Peyer's patch (tissue), 4 donors: ENCODE measurements at regions not wholly inside any gene's neighbourhood (a gene's known extent, or its start where the extent isn't known, plus 50 kb on each side); places are given as distances from the start of the nearest gene placed in this dataset.

Experiments
- POLR2A ChIP-seq, 2 donors: fragments of 450-650 bp; IDR thresholded peaks; one replicate each; pipeline ENCODE4 v1.5.1; 2017; ENCODE audit warnings: antibody characterized with exemption in 2 of 2, mild to moderate bottlenecking in 2 of 2, moderate library complexity in 2 of 2
- TF ChIP-seq, protein P1 (sequence below), 6 experiments: fragments of 450-650 bp in 4 of 6; fragments of 200-600 bp in 2 of 6; sonication (generic) in 1 of 6; IDR thresholded peaks; one replicate each; pipeline ENCODE4 v1.5.1; 2017 to 2019; ENCODE audit warnings: antibody characterized with exemption in 6 of 6, mild to moderate bottlenecking in 3 of 6, moderate library complexity in 1 of 6

DNA sequence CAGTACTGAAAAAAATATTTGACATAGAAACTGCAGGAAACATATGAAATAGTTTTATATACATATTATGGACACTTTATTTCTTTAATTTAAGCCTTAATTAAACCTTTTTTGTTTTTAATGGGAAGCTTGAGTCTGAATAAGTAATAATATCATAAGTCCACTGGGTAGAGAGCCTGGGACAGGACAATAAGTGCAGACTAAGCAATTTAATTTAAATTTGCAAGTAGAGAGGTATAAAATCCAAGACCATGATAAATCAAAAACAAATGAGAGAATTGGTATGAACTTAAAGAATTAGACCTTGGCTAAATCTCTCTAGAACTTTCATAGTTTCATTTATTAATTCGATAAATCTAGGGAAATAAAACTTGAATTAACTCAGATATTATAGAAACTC is 571.2 kb downstream of the ARAP2 start:
- TF ChIP-seq, protein P1, sequence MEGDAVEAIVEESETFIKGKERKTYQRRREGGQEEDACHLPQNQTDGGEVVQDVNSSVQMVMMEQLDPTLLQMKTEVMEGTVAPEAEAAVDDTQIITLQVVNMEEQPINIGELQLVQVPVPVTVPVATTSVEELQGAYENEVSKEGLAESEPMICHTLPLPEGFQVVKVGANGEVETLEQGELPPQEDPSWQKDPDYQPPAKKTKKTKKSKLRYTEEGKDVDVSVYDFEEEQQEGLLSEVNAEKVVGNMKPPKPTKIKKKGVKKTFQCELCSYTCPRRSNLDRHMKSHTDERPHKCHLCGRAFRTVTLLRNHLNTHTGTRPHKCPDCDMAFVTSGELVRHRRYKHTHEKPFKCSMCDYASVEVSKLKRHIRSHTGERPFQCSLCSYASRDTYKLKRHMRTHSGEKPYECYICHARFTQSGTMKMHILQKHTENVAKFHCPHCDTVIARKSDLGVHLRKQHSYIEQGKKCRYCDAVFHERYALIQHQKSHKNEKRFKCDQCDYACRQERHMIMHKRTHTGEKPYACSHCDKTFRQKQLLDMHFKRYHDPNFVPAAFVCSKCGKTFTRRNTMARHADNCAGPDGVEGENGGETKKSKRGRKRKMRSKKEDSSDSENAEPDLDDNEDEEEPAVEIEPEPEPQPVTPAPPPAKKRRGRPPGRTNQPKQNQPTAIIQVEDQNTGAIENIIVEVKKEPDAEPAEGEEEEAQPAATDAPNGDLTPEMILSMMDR (IDR thresholded peaks at IDR 0.05), result no peak
- no peak for TF ChIP-seq POLR2A (IDR thresholded peaks at IDR 0.05)
